ENCODE measurements at regions not wholly inside any gene's neighbourhood (a gene's known extent, or its start where the extent isn't known, plus 50 kb on each side); places are given as distances from the start of the nearest gene placed in this dataset.

DNA sequence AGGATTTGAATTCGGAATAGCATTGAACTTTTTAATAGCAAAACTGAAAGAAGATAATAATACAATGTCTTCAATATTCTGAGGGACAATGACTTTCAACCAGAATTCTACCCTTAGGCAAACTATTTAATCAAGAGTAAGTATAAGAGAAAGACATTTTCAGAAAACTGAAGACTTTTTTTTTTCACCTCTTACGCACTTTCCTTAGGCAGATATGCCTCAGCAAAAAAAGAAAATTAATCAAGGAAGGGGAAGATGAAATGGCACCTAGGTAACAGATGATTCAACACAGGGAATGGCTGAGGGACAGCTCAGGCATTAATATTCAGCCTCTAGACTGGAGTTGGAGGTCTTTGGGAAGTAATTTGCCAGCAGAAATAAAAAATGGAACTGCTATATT is 184.9 kb downstream of the URB2 start:
- no peak overlapping the region for H3K4me3 ChIP-seq (ENCODE audit: low read length)
- DNase-seq (ENCODE audit: low read depth) = no peak
- TF ChIP-seq, protein P1, sequence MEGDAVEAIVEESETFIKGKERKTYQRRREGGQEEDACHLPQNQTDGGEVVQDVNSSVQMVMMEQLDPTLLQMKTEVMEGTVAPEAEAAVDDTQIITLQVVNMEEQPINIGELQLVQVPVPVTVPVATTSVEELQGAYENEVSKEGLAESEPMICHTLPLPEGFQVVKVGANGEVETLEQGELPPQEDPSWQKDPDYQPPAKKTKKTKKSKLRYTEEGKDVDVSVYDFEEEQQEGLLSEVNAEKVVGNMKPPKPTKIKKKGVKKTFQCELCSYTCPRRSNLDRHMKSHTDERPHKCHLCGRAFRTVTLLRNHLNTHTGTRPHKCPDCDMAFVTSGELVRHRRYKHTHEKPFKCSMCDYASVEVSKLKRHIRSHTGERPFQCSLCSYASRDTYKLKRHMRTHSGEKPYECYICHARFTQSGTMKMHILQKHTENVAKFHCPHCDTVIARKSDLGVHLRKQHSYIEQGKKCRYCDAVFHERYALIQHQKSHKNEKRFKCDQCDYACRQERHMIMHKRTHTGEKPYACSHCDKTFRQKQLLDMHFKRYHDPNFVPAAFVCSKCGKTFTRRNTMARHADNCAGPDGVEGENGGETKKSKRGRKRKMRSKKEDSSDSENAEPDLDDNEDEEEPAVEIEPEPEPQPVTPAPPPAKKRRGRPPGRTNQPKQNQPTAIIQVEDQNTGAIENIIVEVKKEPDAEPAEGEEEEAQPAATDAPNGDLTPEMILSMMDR (IDR thresholded peaks at IDR 0.05; ENCODE audit: insufficient read depth, low read depth, low read length, missing control alignments) = no peak

DNA sequence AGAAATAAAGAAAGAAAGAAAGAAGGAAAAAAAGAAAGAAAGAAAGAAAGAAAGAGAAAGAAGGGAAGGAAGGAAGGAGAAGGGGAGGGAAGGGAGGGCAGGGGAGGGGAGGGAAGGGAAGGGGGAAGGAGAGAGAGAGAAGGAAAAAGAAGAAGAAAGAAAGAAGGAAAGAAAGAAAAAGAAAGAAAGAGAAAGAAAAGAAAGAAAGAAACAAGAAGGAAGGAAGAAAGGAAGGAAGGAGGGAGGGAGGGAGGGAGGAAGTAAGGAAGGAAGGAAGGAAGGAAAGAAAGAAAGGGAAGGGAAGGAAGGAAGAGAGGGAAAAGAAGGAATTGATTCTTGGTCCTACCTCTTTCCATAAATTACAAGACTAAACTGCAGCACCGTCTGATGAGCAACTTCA is 186.1 kb downstream of the URB2 start:
- H3K4me3 ChIP-seq (ENCODE audit: low read length) = no peak overlapping the region
- TF ChIP-seq, protein P1 (IDR thresholded peaks at IDR 0.05; ENCODE audit: insufficient read depth, low read depth, low read length, missing control alignments) = no peak
- no peak for DNase-seq (ENCODE audit: low read depth)

DNA sequence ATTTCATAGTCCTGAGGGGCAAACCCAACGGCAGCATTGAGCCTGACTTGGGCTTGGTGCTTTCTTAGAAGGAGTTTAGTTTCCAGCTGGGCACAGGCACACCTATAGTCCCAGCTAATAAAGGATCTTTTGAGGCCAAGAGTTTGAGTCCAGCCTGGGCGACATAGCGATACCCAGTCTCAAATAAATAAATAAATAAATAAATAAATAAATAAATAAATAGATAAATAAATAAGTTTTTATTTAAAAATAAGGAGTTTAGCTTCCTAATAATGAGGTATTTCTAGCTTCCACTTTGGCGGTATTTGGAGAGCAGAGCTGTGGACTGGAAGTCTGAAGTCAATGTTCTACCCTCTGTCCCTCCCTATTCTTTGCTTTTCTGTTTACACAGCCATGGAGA is 186.6 kb downstream of the URB2 start:
- TF ChIP-seq, protein P1 (IDR thresholded peaks at IDR 0.05; ENCODE audit: insufficient read depth, low read depth, low read length, missing control alignments) = no peak
- H3K4me3 ChIP-seq (ENCODE audit: low read length) = no peak overlapping the region
- no peak for DNase-seq (ENCODE audit: low read depth)

DNA sequence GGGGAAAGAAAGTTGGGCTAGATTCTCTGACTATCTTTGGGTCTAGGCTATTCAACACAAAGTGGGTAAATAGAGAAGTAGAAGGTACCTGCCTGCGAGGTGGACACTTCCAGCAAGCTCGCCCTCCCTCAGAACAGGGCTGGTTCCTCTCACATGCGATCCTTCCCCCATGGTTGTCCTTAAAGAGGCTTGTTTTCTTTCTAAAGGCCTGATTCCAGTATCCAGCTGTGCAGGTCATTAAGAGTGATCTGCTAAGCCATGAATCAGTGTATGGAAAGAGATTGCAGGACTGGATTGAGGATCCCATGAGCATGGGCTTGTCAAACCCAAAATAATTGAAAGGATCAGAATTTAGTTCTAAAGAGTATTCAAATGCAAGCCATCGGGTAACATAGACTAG is 189.0 kb downstream of the URB2 start:
- DNase-seq (ENCODE audit: low read depth) = no peak
- TF ChIP-seq, protein P1 (IDR thresholded peaks at IDR 0.05; ENCODE audit: insufficient read depth, low read depth, low read length, missing control alignments) = no peak
- H3K4me3 ChIP-seq (ENCODE audit: low read length) = no peak overlapping the region

DNA sequence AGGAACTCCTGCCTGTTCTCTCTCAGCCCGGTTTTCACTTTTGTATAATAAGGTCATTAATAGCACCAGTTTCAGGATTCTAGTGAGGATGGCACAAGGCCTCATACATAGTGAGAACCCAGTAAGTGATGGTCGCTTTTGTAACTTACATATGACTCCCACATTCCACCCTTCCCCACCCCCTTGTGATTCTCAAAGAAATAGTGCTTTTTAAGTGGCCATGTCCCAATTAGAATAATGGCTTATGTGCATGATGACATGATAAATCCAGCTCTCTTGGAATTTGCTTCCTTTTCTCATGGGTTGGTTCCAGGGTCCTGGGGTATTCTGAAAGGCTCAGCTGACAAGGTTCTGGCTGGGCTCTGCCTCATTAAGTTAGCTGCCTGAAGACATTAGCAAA is 189.9 kb downstream of the URB2 start:
- no peak overlapping the region for H3K4me3 ChIP-seq (ENCODE audit: low read length)
- no peak for DNase-seq (ENCODE audit: low read depth)
- TF ChIP-seq, protein P1 (IDR thresholded peaks at IDR 0.05; ENCODE audit: insufficient read depth, low read depth, low read length, missing control alignments) = no peak

DNA sequence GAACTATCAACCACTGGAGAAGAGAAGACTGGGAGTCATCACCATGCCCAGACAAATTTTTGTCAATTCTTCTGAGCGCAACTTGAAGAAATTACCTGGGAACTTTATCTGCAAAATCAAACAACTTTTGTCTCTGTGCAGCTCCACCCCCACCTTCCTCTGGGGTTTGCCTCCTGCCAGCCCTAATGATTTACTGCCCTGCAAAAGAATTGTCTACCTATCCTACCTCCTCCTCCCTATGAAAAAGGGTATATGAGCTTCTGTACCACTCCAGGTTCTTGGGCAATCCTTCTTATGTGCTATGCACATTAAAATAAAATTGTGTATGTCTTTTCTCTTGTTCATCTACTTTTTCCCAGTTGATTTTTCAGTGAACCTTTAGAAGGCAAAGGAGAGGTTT is 191.9 kb downstream of the URB2 start:
- H3K4me3 ChIP-seq (ENCODE audit: low read length) = no peak overlapping the region

DNA sequence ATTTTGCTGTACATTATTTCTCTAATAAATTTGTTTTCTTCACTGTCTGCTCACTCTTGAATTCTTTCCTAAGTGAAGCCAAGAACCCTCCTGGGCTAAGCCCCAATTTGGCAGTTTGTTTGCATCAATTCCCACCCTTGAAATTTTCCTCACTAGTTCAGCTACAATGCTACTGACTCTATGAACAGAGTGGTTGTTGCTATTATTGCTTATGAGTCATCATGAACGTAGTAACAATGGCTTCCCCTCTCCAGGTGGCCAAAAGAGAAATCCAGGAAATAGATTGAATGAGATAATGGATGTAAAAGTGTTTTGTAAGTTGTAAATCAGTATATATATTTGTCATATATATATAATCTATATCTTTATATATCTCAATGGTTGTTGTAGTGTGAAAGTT is 193.0 kb downstream of the URB2 start:
- peak; percentile 13 for DNase-seq (ENCODE audit: low read depth)
- TF ChIP-seq, protein P1 (IDR thresholded peaks at IDR 0.05; ENCODE audit: insufficient read depth, low read depth, low read length, missing control alignments) = no peak
- H3K4me3 ChIP-seq (ENCODE audit: low read length) = no peak overlapping the region

More for the DNA sequence above, 191.9 kb downstream of the URB2 start:
- DNase-seq (ENCODE audit: low read depth) = no peak
- TF ChIP-seq, protein P1 (IDR thresholded peaks at IDR 0.05; ENCODE audit: insufficient read depth, low read depth, low read length, missing control alignments) = no peak
